GM23338 (cell line): ENCODE measurements at regions not wholly inside any gene's neighbourhood (a gene's known extent, or its start where the extent isn't known, plus 50 kb on each side); places are given as distances from the start of the nearest gene placed in this dataset.

Experiments used
- ATAC-seq: fragments of 200-7000 bp; cut with Tn5 transposase; 3 replicates; pipeline ENCODE4 v1.9.1; 2020
- DNase-seq: peaks from one replicate; pipeline ENCODE4 v3.0.0-alpha.2; 2015; ENCODE audit warnings: low spot score
- H2AFZ ChIP-seq: fragments of 200-600 bp; sonication (generic); 2 replicates; pipeline ENCODE4 v1.8.0; 2016; ENCODE audit warnings: antibody characterized with exemption, mild to moderate bottlenecking, moderate library complexity
- H3F3A ChIP-seq: fragments of 200-600 bp; sonication (generic); replicated peaks from 2 replicates; pipeline ENCODE4 v1.8.0; 2017; ENCODE audit warnings: antibody characterized with exemption, mixed run types, low read depth
- H3K27ac ChIP-seq: fragments of 200-600 bp; sonication (generic); 2 replicates; pipeline ENCODE4 v1.6.1; 2016; ENCODE audit warnings: low read depth
- H3K27me3 ChIP-seq: fragments of 200-600 bp; sonication (generic); 2 replicates; pipeline ENCODE4 v1.8.0; 2016; ENCODE audit warnings: mild to moderate bottlenecking, mixed run types, moderate library complexity; ENCODE audit not compliant: insufficient read depth
- H3K36me3 ChIP-seq: fragments of 200-600 bp; sonication (generic); 2 replicates; pipeline ENCODE4 v1.8.0; 2016; ENCODE audit warnings: mild to moderate bottlenecking; ENCODE audit not compliant: insufficient read depth
- H3K4me1 ChIP-seq: fragments of 200-600 bp; sonication (generic); 2 replicates; pipeline ENCODE4 v1.8.0; 2016; ENCODE audit warnings: mild to moderate bottlenecking, moderate library complexity; ENCODE audit not compliant: insufficient read depth
- H3K4me2 ChIP-seq: fragments of 200-600 bp; sonication (generic); 2 replicates; pipeline ENCODE4 v1.7.1; 2017; ENCODE audit warnings: mixed run types
- H3K4me3 ChIP-seq: fragments of 200-600 bp; sonication (generic); 2 replicates; pipeline ENCODE4 v1.6.1; 2016; ENCODE audit warnings: mixed run types
- H3K79me2 ChIP-seq: fragments of 200-600 bp; sonication (generic); replicated peaks from 2 replicates; pipeline ENCODE4 v1.8.0; 2017; ENCODE audit warnings: mild to moderate bottlenecking; ENCODE audit not compliant: insufficient read depth
- H3K9me2 ChIP-seq: fragments of 200-600 bp; sonication (generic); 2 replicates; pipeline ENCODE4 v1.8.0; 2017; ENCODE audit not compliant: insufficient read depth
- H4K20me1 ChIP-seq: fragments of 200-600 bp; sonication (generic); replicated peaks from 2 replicates; pipeline ENCODE4 v1.8.0; 2017; ENCODE audit warnings: mild to moderate bottlenecking; ENCODE audit not compliant: insufficient read depth
- H3K27ac Mint-ChIP-seq: 2 replicates; pipeline ENCODE4 v1.8.0; 2020; ENCODE audit warnings: inconsistent platforms, mild to moderate bottlenecking, moderate library complexity, mixed read lengths
- H3K27me3 Mint-ChIP-seq: 3 replicates; pipeline ENCODE4 v1.8.0; 2022; ENCODE audit warnings: low read depth, mild to moderate bottlenecking, moderate library complexity, mixed read lengths, inconsistent platforms; ENCODE audit not compliant: insufficient read depth, poor library complexity
- H3K36me3 Mint-ChIP-seq: 3 replicates; pipeline ENCODE4 v1.8.0; 2021; ENCODE audit warnings: low read depth, mild to moderate bottlenecking, inconsistent platforms, moderate library complexity, mixed read lengths
- H3K4me1 Mint-ChIP-seq: 3 replicates; pipeline ENCODE4 v1.8.0; 2020; ENCODE audit warnings: mild to moderate bottlenecking, inconsistent platforms, mixed read lengths
- H3K4me3 Mint-ChIP-seq: 3 replicates; pipeline ENCODE4 v1.8.0; 2021; ENCODE audit warnings: moderate library complexity, mild to moderate bottlenecking, inconsistent platforms, mixed read lengths
- H3K9me3 Mint-ChIP-seq: 3 replicates; pipeline ENCODE4 v1.8.0; 2020; ENCODE audit warnings: moderate library complexity, mild to moderate bottlenecking, inconsistent platforms, mixed read lengths
- CREB1 ChIP-seq: fragments of 250-450 bp; sonication (Bioruptor Pico); IDR thresholded peaks from 2 replicates; pipeline ENCODE4 v1.5.0; 2020; ENCODE audit warnings: low read depth, mild to moderate bottlenecking, moderate library complexity
- EZH2 ChIP-seq: fragments of 200-600 bp; sonication (generic); IDR thresholded peaks from one replicate; pipeline ENCODE4 v1.8.0; 2017; ENCODE audit warnings: antibody characterized with exemption, mild to moderate bottlenecking, low read depth; ENCODE audit not compliant: unreplicated experiment
- JUNB ChIP-seq: IDR thresholded peaks from one replicate; pipeline ENCODE4 v1.6.1; 2016; ENCODE audit warnings: antibody characterized with exemption; ENCODE audit not compliant: unreplicated experiment
- NANOG ChIP-seq: IDR thresholded peaks from 2 replicates; pipeline ENCODE4 v1.6.1; 2016; ENCODE audit warnings: antibody characterized with exemption, borderline replicate concordance
- POLR2AphosphoS5 ChIP-seq: IDR thresholded peaks from 2 replicates; pipeline ENCODE4 v1.6.1; 2016; ENCODE audit warnings: antibody characterized with exemption, low read depth
- STAT1 ChIP-seq: IDR thresholded peaks from one replicate; pipeline ENCODE4 v1.6.1; 2016; ENCODE audit warnings: antibody characterized with exemption; ENCODE audit not compliant: unreplicated experiment
- ZNF114 ChIP-seq: fragments of 250-450 bp; sonication (Bioruptor Pico); IDR thresholded peaks from 2 replicates; pipeline ENCODE4 v1.5.0; 2020; ENCODE audit warnings: mild to moderate bottlenecking, moderate library complexity
- TF ChIP-seq, protein P1 (sequence below): fragments of 250-450 bp; sonication (Bioruptor Pico); IDR thresholded peaks from 2 replicates; pipeline ENCODE4 v1.5.0; 2020; ENCODE audit warnings: mild to moderate bottlenecking, moderate library complexity
- TF ChIP-seq, protein P2 (sequence below): IDR thresholded peaks from 2 replicates; pipeline ENCODE4 v1.6.1; 2016; ENCODE audit warnings: antibody characterized with exemption

DNA sequence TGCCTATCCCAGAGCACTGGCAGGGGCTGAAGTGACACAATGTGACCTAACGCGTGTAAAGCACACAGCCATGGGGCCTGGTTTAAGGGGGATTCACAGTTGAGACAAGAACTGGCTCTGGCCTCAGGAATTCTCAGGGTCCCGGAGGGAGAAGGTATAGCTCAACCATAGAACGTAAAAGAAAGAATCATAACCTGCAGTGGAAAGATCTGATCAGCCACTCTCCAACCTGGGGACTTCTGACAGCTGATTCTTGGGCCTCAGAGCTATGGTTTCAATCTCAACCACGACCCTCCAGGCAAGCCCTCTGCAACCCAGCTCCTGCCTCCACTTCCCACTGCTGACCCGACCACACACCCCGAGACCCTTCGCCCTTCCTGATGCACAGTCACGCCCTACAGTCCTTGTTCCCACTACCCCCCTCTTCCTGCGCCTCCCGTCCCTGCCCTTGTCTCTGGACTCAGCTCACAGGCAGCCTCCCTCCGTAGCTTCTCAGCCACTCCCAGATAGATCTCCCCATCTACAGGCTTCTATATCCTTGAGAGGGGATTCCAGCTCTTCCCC lies 245.2 kb downstream of the BUB3 start (continued):
- no peak for TF ChIP-seq EZH2
- TF ChIP-seq, protein P1, sequence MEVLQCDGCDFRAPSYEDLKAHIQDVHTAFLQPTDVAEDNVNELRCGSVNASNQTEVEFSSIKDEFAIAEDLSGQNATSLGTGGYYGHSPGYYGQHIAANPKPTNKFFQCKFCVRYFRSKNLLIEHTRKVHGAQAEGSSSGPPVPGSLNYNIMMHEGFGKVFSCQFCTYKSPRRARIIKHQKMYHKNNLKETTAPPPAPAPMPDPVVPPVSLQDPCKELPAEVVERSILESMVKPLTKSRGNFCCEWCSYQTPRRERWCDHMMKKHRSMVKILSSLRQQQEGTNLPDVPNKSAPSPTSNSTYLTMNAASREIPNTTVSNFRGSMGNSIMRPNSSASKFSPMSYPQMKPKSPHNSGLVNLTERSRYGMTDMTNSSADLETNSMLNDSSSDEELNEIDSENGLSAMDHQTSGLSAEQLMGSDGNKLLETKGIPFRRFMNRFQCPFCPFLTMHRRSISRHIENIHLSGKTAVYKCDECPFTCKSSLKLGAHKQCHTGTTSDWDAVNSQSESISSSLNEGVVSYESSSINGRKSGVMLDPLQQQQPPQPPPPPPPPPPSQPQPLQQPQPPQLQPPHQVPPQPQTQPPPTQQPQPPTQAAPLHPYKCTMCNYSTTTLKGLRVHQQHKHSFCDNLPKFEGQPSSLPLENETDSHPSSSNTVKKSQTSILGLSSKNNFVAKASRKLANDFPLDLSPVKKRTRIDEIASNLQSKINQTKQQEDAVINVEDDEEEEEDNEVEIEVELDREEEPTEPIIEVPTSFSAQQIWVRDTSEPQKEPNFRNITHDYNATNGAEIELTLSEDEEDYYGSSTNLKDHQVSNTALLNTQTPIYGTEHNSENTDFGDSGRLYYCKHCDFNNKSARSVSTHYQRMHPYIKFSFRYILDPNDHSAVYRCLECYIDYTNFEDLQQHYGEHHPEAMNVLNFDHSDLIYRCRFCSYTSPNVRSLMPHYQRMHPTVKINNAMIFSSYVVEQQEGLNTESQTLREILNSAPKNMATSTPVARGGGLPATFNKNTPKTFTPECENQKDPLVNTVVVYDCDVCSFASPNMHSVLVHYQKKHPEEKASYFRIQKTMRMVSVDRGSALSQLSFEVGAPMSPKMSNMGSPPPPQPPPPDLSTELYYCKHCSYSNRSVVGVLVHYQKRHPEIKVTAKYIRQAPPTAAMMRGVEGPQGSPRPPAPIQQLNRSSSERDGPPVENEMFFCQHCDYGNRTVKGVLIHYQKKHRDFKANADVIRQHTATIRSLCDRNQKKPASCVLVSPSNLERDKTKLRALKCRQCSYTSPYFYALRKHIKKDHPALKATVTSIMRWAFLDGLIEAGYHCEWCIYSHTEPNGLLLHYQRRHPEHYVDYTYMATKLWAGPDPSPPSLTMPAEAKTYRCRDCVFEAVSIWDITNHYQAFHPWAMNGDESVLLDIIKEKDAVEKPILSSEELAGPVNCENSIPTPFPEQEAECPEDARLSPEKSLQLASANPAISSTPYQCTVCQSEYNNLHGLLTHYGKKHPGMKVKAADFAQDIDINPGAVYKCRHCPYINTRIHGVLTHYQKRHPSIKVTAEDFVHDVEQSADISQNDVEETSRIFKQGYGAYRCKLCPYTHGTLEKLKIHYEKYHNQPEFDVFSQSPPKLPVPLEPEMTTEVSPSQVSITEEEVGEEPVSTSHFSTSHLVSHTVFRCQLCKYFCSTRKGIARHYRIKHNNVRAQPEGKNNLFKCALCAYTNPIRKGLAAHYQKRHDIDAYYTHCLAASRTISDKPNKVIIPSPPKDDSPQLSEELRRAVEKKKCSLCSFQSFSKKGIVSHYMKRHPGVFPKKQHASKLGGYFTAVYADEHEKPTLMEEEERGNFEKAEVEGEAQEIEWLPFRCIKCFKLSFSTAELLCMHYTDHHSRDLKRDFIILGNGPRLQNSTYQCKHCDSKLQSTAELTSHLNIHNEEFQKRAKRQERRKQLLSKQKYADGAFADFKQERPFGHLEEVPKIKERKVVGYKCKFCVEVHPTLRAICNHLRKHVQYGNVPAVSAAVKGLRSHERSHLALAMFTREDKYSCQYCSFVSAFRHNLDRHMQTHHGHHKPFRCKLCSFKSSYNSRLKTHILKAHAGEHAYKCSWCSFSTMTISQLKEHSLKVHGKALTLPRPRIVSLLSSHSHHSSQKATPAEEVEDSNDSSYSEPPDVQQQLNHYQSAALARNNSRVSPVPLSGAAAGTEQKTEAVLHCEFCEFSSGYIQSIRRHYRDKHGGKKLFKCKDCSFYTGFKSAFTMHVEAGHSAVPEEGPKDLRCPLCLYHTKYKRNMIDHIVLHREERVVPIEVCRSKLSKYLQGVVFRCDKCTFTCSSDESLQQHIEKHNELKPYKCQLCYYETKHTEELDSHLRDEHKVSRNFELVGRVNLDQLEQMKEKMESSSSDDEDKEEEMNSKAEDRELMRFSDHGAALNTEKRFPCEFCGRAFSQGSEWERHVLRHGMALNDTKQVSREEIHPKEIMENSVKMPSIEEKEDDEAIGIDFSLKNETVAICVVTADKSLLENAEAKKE (CRISPR knock-in tag), result no peak
- TF ChIP-seq CREB1 (CRISPR knock-in tag), result no peak
- TF ChIP-seq STAT1, result no peak

DNA sequence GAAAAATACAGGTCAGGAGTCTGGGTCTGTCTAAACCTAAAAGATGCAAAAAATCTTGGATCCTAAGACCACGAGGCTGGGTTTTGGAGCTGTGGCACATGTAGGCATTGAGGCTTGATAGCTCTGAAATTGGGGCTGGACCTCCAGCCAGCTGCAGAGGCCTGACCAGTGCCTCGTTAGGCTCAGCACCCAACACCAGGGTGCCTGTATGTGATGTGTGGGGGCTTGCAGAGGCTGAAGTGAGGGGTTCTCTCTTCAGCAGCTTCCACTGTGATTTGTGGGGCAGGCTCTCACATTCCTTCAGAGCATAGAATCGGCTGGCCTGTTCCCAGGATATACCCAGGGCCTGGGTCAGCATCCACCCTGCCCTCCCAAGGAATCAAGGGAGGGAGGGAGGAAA lies 247.8 kb downstream of the BUB3 start:
- H3K4me1 Mint-ChIP-seq, result no peaks in the 10 kb centered on the region

More for the DNA sequence above, 247.8 kb downstream of the BUB3 start:
- H3K27me3 ChIP-seq, result no peaks in the 10 kb centered on the region
- TF ChIP-seq POLR2AphosphoS5 (no peak), CREB1 (CRISPR knock-in tag) (no peak), NANOG (no peak), JUNB (no peak), ZNF114 (CRISPR knock-in tag) (no peak)
- TF ChIP-seq, protein P1 (CRISPR knock-in tag), result no peak
- TF ChIP-seq, protein P2, sequence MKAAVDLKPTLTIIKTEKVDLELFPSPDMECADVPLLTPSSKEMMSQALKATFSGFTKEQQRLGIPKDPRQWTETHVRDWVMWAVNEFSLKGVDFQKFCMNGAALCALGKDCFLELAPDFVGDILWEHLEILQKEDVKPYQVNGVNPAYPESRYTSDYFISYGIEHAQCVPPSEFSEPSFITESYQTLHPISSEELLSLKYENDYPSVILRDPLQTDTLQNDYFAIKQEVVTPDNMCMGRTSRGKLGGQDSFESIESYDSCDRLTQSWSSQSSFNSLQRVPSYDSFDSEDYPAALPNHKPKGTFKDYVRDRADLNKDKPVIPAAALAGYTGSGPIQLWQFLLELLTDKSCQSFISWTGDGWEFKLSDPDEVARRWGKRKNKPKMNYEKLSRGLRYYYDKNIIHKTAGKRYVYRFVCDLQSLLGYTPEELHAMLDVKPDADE, result no peak
- H3K9me2 ChIP-seq, result no peaks in the 10 kb centered on the region
- DNase-seq (no peak), ATAC-seq (no peak)
- Mint-ChIP-seq H3K27me3 (peaks cover 3% of the 10 kb centered on the region), H3K4me3 (no peak overlapping the region), H3K36me3 (peaks cover 19% of the 10 kb centered on the region), H3K27ac (no peak overlapping the region), H3K9me3 (peaks cover 32% of the 10 kb centered on the region)
- H4K20me1 ChIP-seq, result no peaks in the 10 kb centered on the region
- no peak overlapping the region for H3K4me2 ChIP-seq
- no peaks in the 10 kb centered on the region for H3K79me2 ChIP-seq
- no peaks in the 10 kb centered on the region; the same call in 1 of the 2 replicates for H3K36me3 ChIP-seq
- no peaks in the 10 kb centered on the region for H3K4me1 ChIP-seq
- H2AFZ ChIP-seq, result no peak overlapping the region
- no peak overlapping the region for H3K4me3 ChIP-seq
- H3K27ac ChIP-seq, result no peak overlapping the region
- H3F3A ChIP-seq, result no peaks in the 10 kb centered on the region
